IMR-90 (cell line): ENCODE measurements at regions not wholly inside any gene's neighbourhood (a gene's known extent, or its start where the extent isn't known, plus 50 kb on each side); places are given as distances from the start of the nearest gene placed in this dataset.

Source experiments
- ATAC-seq: fragments of 200-7000 bp; cut with Tn5 transposase; 2 replicates; pipeline ENCODE4 v1.9.1; 2020; ENCODE audit warnings: low read depth, mild to moderate bottlenecking, moderate library complexity
- BruUV-seq: library from RNA; stranded (reverse); fragments of 400-500 nt; replicated peaks from 2 replicates; lab custom pipeline; 2021; lab: Mats Ljungman, UMichigan
- CTCF ChIA-PET: fragments of 300-600 bp; formaldehyde crosslinking; extraction: SDS; loops from one replicate; lab custom pipeline; 2021; ENCODE audit warnings: antibody characterized with exemption; lab: Yijun Ruan, JAX
- POLR2A ChIA-PET: fragments of 300-600 bp; sonication (Branson Sonifier 250); formaldehyde crosslinking; loops from one replicate; lab custom pipeline; 2022; ENCODE audit warnings: antibody characterized with exemption; ENCODE audit not compliant: unreplicated experiment; lab: Charles Lee
- DNase-seq: peaks from one replicate; pipeline ENCODE4 v3.0.0; 2013
- H2AFZ ChIP-seq: replicated peaks from 2 replicates; pipeline ENCODE3; 2013; ENCODE audit warnings: low read length, mild to moderate bottlenecking; ENCODE audit not compliant: poor library complexity
- H2AK5ac ChIP-seq: 2 replicates; pipeline ENCODE4 v1.6.1; 2013; ENCODE audit warnings: low read depth, low read length, inconsistent platforms
- H2AK9ac ChIP-seq: replicated peaks from 2 replicates; pipeline ENCODE3; 2013; ENCODE audit warnings: mild to moderate bottlenecking, low read depth, low read length, moderate library complexity; ENCODE audit not compliant: poor library complexity
- H2BK120ac ChIP-seq: 2 replicates; pipeline ENCODE4 v1.6.1; 2013; ENCODE audit warnings: low read depth, low read length, inconsistent platforms
- H2BK15ac ChIP-seq: 3 replicates; pipeline ENCODE4 v1.6.1; 2013; ENCODE audit warnings: low read depth, low read length, inconsistent platforms
- H2BK20ac ChIP-seq: 2 replicates; pipeline ENCODE4 v1.6.1; 2013; ENCODE audit warnings: low read depth, mild to moderate bottlenecking, inconsistent platforms, low read length, moderate library complexity
- H2BK5ac ChIP-seq: 2 replicates; pipeline ENCODE4 v1.6.1; 2013; ENCODE audit warnings: mild to moderate bottlenecking, low read depth, low read length, inconsistent platforms; ENCODE audit not compliant: poor library complexity, severe bottlenecking
- H3K14ac ChIP-seq: replicated peaks from 2 replicates; pipeline ENCODE4 v1.6.1; 2013; ENCODE audit warnings: low read depth, low read length, inconsistent platforms
- H3K18ac ChIP-seq: 2 replicates; pipeline ENCODE4 v1.6.1; 2013; ENCODE audit warnings: low read depth, low read length, control low read depth
- H3K23ac ChIP-seq: 2 replicates; pipeline ENCODE4 v1.6.1; 2013; ENCODE audit warnings: low read depth, low read length, inconsistent platforms
- H3K27ac ChIP-seq: 2 replicates; pipeline ENCODE4 v1.5.1; 2013; ENCODE audit warnings: mild to moderate bottlenecking, control low read depth, low read length; ENCODE audit not compliant: insufficient read depth
- H3K27me3 ChIP-seq: 2 replicates; pipeline ENCODE4 v1.6.1; 2013; ENCODE audit warnings: low read length; ENCODE audit not compliant: control insufficient read depth, insufficient read depth
- H3K36me3 ChIP-seq: 2 replicates; pipeline ENCODE4 v1.6.1; 2013; ENCODE audit warnings: low read length, mixed read lengths; ENCODE audit not compliant: control insufficient read depth, insufficient read depth
- H3K4ac ChIP-seq: 2 replicates; pipeline ENCODE4 v1.6.1; 2013; ENCODE audit warnings: low read depth, low read length, inconsistent platforms
- H3K4me1 ChIP-seq: 2 replicates; pipeline ENCODE4 v1.6.1; 2013; ENCODE audit warnings: low read length, mixed read lengths; ENCODE audit not compliant: control insufficient read depth, insufficient read depth
- H3K4me2 ChIP-seq: 2 replicates; pipeline ENCODE4 v1.6.1; 2013; ENCODE audit warnings: low read depth, mild to moderate bottlenecking, control low read depth, low read length, moderate library complexity
- H3K4me3 ChIP-seq: 2 replicates; pipeline ENCODE4 v1.5.1; 2013; ENCODE audit warnings: low read depth, mild to moderate bottlenecking, control low read depth, low read length, moderate library complexity; ENCODE audit not compliant: insufficient read depth
- H3K56ac ChIP-seq: 2 replicates; pipeline ENCODE4 v1.6.1; 2013; ENCODE audit warnings: low read length, inconsistent platforms; ENCODE audit not compliant: insufficient read depth; ENCODE audit errors: extremely low read depth
- H3K79me1 ChIP-seq, 2 experiments: 2 replicates each; pipeline ENCODE4 v1.6.1; 2013; ENCODE audit warnings: low read length in 2 of 2, inconsistent platforms in 1 of 2, low read depth in 1 of 2
- H3K9ac ChIP-seq: 2 replicates; pipeline ENCODE4 v1.6.1; 2013; ENCODE audit warnings: low read depth, low read length, control low read depth
- H3K9me1 ChIP-seq: 2 replicates; pipeline ENCODE4 v1.6.1; 2013; ENCODE audit warnings: low read length, inconsistent platforms; ENCODE audit not compliant: insufficient read depth
- H3K9me3 ChIP-seq: 2 replicates; pipeline ENCODE4 v1.6.1; 2013; ENCODE audit warnings: low read length; ENCODE audit not compliant: control insufficient read depth, insufficient read depth
- H4K20me1 ChIP-seq: 2 replicates; pipeline ENCODE4 v1.6.1; 2013; ENCODE audit warnings: low read length, inconsistent platforms; ENCODE audit not compliant: insufficient read depth
- H4K5ac ChIP-seq: 2 replicates; pipeline ENCODE4 v1.6.1; 2013; ENCODE audit warnings: mild to moderate bottlenecking, low read depth, low read length, control low read depth
- H4K8ac ChIP-seq, 2 experiments: 2 replicates each; pipeline ENCODE4 v1.6.1; 2013; ENCODE audit warnings: low read depth in 2 of 2, low read length in 2 of 2, control low read depth in 1 of 2, inconsistent platforms in 1 of 2
- H4K91ac ChIP-seq: 2 replicates; pipeline ENCODE4 v1.6.1; 2013; ENCODE audit warnings: low read depth, low read length, inconsistent platforms; ENCODE audit not compliant: insufficient read depth
- BHLHE40 ChIP-seq: fragments of 150-350 bp; IDR thresholded peaks from 2 replicates; pipeline ENCODE4 v1.6.1; 2016; ENCODE audit warnings: mild to moderate bottlenecking, low read depth, low read length
- FOS ChIP-seq: fragments of 150-350 bp; IDR thresholded peaks from 2 replicates; pipeline ENCODE4 v1.6.1; 2016; ENCODE audit warnings: low read depth, low read length
- MAFK ChIP-seq: IDR thresholded peaks from 2 replicates; pipeline ENCODE4 v1.6.1; 2012; ENCODE audit warnings: low read depth, low read length, improper control_type of control experiment
- MXI1 ChIP-seq: IDR thresholded peaks from 2 replicates; pipeline ENCODE4 v1.6.1; 2012; ENCODE audit warnings: low read depth, mild to moderate bottlenecking, low read length, moderate library complexity, borderline replicate concordance
- POLR2A ChIP-seq: IDR thresholded peaks from 2 replicates; pipeline ENCODE4 v1.6.1; 2012; ENCODE audit warnings: mild to moderate bottlenecking, low read depth, low read length
- RAD21 ChIP-seq: IDR thresholded peaks from 2 replicates; pipeline ENCODE4 v1.6.1; 2012; ENCODE audit warnings: low read length, improper control_type of control experiment
- WGBS, 2 experiments: methylation state at CpG; one replicate each; pipeline versions ENCODE4 v1.1.5 to v1.1.7; 2013; ENCODE audit warnings: missing lambda C conversion rate in 2 of 2; ENCODE audit not compliant: insufficient read length in 1 of 2; ENCODE audit errors: extremely low coverage in 2 of 2; 5-methylcytosine and 5-hydroxymethylcytosine counted together
- dilution Hi-C: fragments of 300-500 bp; cut with HindIII; formaldehyde crosslinking; loops from one replicate; pipeline ENCODE4 v1.14.3; 2018; ENCODE audit warnings: low sequenced_read_pairs; ENCODE audit not compliant: unreplicated experiment
- in situ Hi-C: fragments of 300-500 bp; cut with MboI; formaldehyde crosslinking; loops from 3 replicates; pipeline ENCODE4 v1.14.3; 2019; ENCODE audit warnings: low sequenced_read_pairs, inconsistent platforms, mixed read lengths
- intact Hi-C: fragments of 100-400 bp; cut with micrococcal nuclease; formaldehyde crosslinking; loops from 2 replicates; pipeline ENCODE4 v1.10.0; 2022
- TF ChIP-seq, protein P1 (sequence below): fragments of 150-350 bp; IDR thresholded peaks from 2 replicates; pipeline ENCODE4 v1.6.1; 2016; ENCODE audit warnings: low read depth, mild to moderate bottlenecking, low read length, moderate library complexity, borderline replicate concordance
- TF ChIP-seq, protein P2 (sequence below): fragments of 150-350 bp; IDR thresholded peaks from 2 replicates; pipeline ENCODE4 v1.6.1; 2017; ENCODE audit warnings: mild to moderate bottlenecking, antibody characterized with exemption, low read length, low read depth

DNA sequence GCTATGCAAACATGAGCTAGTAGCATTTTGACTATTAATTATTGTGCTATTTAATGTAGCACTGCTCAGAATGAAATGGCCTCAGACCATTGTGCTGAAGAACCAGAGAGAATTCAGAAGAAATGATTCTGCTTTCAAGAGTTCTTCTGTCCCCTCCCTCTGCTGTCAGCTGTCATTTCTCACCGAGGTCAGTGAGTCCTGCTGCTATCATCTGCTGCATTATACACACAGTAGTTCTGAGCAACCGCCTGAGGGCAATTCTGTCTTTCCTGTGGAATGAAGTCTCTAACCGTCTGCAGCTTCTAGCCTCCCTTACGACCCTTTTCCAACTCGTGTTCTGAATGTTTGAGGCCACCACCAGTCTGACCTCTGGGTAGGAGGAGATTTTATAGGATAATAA, 249.4 kb downstream of the HNRNPD start:
- Histone ChIP-seq H4K8ac (no peak overlapping the region), H3K9ac (no peak overlapping the region), H2AFZ (no peak overlapping the region), H3K4me1 (no peaks in the 10 kb centered on the region), H2AK5ac (no peak overlapping the region), H2BK5ac (no peak overlapping the region), H3K23ac (no peak overlapping the region), H3K4ac (no peak overlapping the region), H3K18ac (no peak overlapping the region), H3K4me3 (no peak overlapping the region), H3K4me2 (no peak overlapping the region), H3K9me1 (no peaks in the 10 kb centered on the region), H2AK9ac (no peak overlapping the region), H3K79me1 (no peaks in the 10 kb centered on the region), H2BK120ac (no peak overlapping the region), H2BK15ac (no peak overlapping the region), H2BK20ac (no peak overlapping the region), H3K27ac (no peak overlapping the region), H3K56ac (no peak overlapping the region), H3K9me3 (no peaks in the 10 kb centered on the region), H4K5ac (no peak overlapping the region), H3K14ac (no peak overlapping the region), H3K36me3 (no peaks in the 10 kb centered on the region), H4K91ac (no peak overlapping the region), H4K20me1 (no peaks in the 10 kb centered on the region), H3K27me3 (no peaks in the 10 kb centered on the region)
- ChIA-PET CTCF (no interaction called here), POLR2A (no interaction called here)
- DNase-seq (no peak), ATAC-seq (no peak)
- dilution Hi-C loops = no loop called here
- in situ Hi-C loops = no loop called here
- BruUV-seq = no TSS peak
- no peak for TF ChIP-seq RAD21
- no peak for TF ChIP-seq BHLHE40
- TF ChIP-seq, protein P1, sequence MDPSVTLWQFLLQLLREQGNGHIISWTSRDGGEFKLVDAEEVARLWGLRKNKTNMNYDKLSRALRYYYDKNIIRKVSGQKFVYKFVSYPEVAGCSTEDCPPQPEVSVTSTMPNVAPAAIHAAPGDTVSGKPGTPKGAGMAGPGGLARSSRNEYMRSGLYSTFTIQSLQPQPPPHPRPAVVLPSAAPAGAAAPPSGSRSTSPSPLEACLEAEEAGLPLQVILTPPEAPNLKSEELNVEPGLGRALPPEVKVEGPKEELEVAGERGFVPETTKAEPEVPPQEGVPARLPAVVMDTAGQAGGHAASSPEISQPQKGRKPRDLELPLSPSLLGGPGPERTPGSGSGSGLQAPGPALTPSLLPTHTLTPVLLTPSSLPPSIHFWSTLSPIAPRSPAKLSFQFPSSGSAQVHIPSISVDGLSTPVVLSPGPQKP = no peak
- no peak for TF ChIP-seq POLR2A
- TF ChIP-seq MAFK = no peak
- TF ChIP-seq FOS = no peak
- TF ChIP-seq, protein P2, sequence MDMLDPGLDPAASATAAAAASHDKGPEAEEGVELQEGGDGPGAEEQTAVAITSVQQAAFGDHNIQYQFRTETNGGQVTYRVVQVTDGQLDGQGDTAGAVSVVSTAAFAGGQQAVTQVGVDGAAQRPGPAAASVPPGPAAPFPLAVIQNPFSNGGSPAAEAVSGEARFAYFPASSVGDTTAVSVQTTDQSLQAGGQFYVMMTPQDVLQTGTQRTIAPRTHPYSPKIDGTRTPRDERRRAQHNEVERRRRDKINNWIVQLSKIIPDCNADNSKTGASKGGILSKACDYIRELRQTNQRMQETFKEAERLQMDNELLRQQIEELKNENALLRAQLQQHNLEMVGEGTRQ = no peak
- TF ChIP-seq MXI1 = no peak
- WGBS, 2 experiments = 14% methylated on average over 1 of the region's 5 CpGs; no CpG with 5 or more reads in 1 of the 2 experiments
- intact Hi-C loops = no loop called here
